ENCODE measurements at regions not wholly inside any gene's neighbourhood (a gene's known extent, or its start where the extent isn't known, plus 50 kb on each side); places are given as distances from the start of the nearest gene placed in this dataset.

DNA sequence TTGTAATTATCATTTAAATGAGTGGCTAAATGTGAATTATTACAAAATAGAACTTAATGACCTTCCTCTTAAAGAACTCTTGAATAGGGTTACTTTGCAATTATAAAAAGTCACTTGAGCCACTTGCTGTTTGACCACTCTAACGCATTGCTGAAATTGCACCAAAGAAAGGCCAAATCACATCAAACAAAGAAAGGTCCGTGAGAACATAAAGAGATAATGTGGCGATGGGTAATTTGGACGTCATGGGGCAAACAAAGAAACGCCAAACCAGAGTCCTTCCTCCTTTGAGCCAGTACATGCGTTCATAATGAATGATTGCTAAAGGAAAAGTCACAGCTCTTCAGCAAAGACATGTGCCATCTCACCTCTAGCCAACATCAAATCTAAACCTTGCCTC, 229.8 kb upstream of the STS start:
- TF ChIP-seq POLR2AphosphoS5 (IDR thresholded peaks at IDR 0.05) = no peak
- TF ChIP-seq EP300 (IDR thresholded peaks at IDR 0.05) = no peak
- no peak for TF ChIP-seq POLR2A (IDR thresholded peaks at IDR 0.05)
- Histone ChIP-seq H3K9me3 (no peaks in the 10 kb centered on the region), H3K4me1 (no peaks in the 10 kb centered on the region), H3K27me3 (no peaks in the 10 kb centered on the region), H3K36me3 (no peaks in the 10 kb centered on the region), H3K4me3 (no peak overlapping the region), H3K27ac (no peak overlapping the region)
- DNase-seq = no peak
- no peak for ATAC-seq (ENCODE audit: low FRiP score in 2 of 2)
- 55 to 67% methylated on average over 6 of the region's 6 CpGs for WGBS, 2 donors

DNA sequence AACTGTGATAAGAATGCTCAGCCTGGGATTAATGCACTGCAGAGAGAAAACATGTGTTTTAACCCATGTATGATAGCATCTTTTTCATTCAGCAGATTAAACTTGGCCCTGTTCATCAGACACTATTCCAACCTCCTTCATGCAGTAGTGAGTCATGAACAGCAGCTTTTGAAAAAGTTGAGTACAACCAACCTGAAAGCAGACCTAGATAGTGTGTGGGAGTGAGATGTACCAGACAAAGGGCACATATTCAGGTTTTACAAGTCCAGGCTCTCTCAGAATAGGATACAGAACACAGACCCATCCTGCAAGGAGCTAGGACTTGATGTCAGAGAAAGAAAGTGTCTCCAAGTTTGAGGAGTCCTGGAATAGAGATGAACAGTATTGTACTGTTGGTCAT, 237.3 kb upstream of the STS start:
- Histone ChIP-seq H3K27me3 (no peaks in the 10 kb centered on the region), H3K36me3 (no peaks in the 10 kb centered on the region), H3K9me3 (no peaks in the 10 kb centered on the region), H3K4me3 (no peak overlapping the region), H3K27ac (no peak overlapping the region), H3K4me1 (no peaks in the 10 kb centered on the region)
- TF ChIP-seq, protein P1, sequence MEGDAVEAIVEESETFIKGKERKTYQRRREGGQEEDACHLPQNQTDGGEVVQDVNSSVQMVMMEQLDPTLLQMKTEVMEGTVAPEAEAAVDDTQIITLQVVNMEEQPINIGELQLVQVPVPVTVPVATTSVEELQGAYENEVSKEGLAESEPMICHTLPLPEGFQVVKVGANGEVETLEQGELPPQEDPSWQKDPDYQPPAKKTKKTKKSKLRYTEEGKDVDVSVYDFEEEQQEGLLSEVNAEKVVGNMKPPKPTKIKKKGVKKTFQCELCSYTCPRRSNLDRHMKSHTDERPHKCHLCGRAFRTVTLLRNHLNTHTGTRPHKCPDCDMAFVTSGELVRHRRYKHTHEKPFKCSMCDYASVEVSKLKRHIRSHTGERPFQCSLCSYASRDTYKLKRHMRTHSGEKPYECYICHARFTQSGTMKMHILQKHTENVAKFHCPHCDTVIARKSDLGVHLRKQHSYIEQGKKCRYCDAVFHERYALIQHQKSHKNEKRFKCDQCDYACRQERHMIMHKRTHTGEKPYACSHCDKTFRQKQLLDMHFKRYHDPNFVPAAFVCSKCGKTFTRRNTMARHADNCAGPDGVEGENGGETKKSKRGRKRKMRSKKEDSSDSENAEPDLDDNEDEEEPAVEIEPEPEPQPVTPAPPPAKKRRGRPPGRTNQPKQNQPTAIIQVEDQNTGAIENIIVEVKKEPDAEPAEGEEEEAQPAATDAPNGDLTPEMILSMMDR (IDR thresholded peaks at IDR 0.05) = no peak
- TF ChIP-seq POLR2A (IDR thresholded peaks at IDR 0.05) = no peak
- no peak for TF ChIP-seq POLR2AphosphoS5 (IDR thresholded peaks at IDR 0.05)
- no peak for TF ChIP-seq EP300 (IDR thresholded peaks at IDR 0.05)
- ATAC-seq (ENCODE audit: low FRiP score in 2 of 2) (no peak), DNase-seq (no peak)

DNA sequence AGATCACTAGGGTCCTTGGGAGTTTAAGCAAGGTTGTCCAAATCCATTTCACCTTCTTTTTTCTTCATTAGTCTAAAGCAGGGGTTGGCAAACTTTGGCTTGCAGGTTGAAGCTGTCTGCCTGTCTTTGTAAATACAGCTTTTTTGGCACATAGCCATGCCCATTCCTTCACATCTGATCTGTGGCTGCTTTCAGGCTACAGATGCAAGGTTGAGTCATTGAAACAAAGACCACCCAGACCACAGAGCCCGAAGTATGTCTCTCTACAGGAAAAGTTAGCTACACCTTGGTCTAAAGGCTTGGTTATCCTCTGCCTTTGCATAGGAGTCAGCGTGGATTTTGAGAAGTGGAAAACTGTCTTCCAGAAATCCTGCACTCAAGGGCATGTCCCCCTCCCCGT, 238.1 kb upstream of the STS start:
- Histone ChIP-seq H3K36me3 (no peaks in the 10 kb centered on the region), H3K9me3 (no peaks in the 10 kb centered on the region), H3K27ac (no peak overlapping the region), H3K4me3 (no peak overlapping the region), H3K27me3 (no peaks in the 10 kb centered on the region), H3K4me1 (no peaks in the 10 kb centered on the region)
- ATAC-seq (ENCODE audit: low FRiP score in 2 of 2) = no peak
- no peak for DNase-seq
- 81 to 100% methylated on average over 1 to 3 of the region's 3 CpGs for WGBS, 2 donors
- TF ChIP-seq POLR2AphosphoS5 (IDR thresholded peaks at IDR 0.05) (no peak), POLR2A (IDR thresholded peaks at IDR 0.05) (no peak), EP300 (IDR thresholded peaks at IDR 0.05) (no peak)
- TF ChIP-seq, protein P1 (IDR thresholded peaks at IDR 0.05) = no peak

DNA sequence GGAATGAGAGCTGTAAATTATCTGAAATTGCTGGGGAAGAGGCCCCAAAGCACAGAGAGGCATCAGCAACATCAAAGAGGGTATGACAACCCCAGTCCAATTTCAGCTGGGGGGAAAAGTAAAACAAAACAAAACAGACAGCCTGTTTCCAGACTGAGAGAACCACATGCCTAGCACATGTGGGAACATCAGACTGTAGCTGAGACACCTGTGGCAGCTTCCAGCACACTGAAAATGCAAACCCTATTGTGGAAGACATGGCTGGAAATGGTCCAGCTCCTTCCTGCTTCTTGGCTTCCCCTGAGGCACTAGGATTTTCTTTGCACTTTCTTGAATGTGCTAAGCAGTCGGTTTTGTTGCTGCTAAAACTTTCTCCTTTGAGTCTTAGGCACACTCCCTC, 240.9 kb upstream of the STS start:
- H3K4me3 ChIP-seq = no peak overlapping the region
- H3K36me3 ChIP-seq = no peaks in the 10 kb centered on the region
- no peaks in the 10 kb centered on the region for H3K27me3 ChIP-seq
- H3K27ac ChIP-seq = no peak overlapping the region
- H3K9me3 ChIP-seq = no peaks in the 10 kb centered on the region
- DNase-seq (no peak), ATAC-seq (ENCODE audit: low FRiP score in 2 of 2) (no peak)
- WGBS, 2 donors = 36 to 75% methylated on average over 1 of the region's 1 CpG
- H3K4me1 ChIP-seq = no peaks in the 10 kb centered on the region
- TF ChIP-seq POLR2AphosphoS5 (IDR thresholded peaks at IDR 0.05) = no peak
- TF ChIP-seq EP300 (IDR thresholded peaks at IDR 0.05) = no peak
- TF ChIP-seq POLR2A (IDR thresholded peaks at IDR 0.05) = no peak
- TF ChIP-seq, protein P1 (IDR thresholded peaks at IDR 0.05) = no peak

DNA sequence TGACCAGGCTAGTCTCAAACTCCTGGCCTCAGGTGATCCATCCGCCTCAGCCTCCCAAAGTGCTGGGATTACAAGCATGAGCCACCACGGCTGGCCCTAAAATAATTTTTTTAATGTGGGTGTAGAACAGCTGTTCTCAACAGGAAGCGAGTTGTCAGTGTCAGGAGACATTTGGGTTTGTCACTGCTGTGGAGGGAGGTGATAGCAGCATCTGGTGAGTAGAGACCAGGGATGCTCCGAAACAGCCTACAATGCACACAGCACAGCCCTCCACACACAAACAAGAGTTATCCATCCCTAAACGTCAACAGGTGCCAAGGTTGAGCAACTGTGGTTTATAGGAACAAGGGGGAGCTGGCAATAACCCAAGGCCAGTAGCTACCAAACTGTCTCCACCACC, 243.4 kb upstream of the STS start:
- WGBS, 2 donors = 81% methylated on average over 5 of the region's 5 CpGs; no CpG with 5 or more reads in 1 of the 2 donors
- ATAC-seq (ENCODE audit: low FRiP score in 2 of 2) = no peak
- TF ChIP-seq POLR2AphosphoS5 (IDR thresholded peaks at IDR 0.05) (no peak), POLR2A (IDR thresholded peaks at IDR 0.05) (no peak), EP300 (IDR thresholded peaks at IDR 0.05) (no peak)
- TF ChIP-seq, protein P1 (IDR thresholded peaks at IDR 0.05) = no peak
- no peaks in the 10 kb centered on the region for H3K9me3 ChIP-seq
- H3K4me3 ChIP-seq = no peak overlapping the region
- no peaks in the 10 kb centered on the region for H3K27me3 ChIP-seq
- no peaks in the 10 kb centered on the region for H3K36me3 ChIP-seq
- H3K4me1 ChIP-seq = no peaks in the 10 kb centered on the region
- no peak overlapping the region for H3K27ac ChIP-seq
- DNase-seq = no peak
